Calu3 (cell line): ENCODE measurements at regions not wholly inside any gene's neighbourhood (a gene's known extent, or its start where the extent isn't known, plus 50 kb on each side); places are given as distances from the start of the nearest gene placed in this dataset.
"Not testable (repeated sequence)": the region's sequence is repeated elsewhere in the genome, so short reads cannot be mapped to it uniquely, and the experiment has no call there.

Experiments used
- BruUV-seq: library from RNA; stranded (reverse); fragments of 400-500 nt; replicated peaks from 2 replicates; lab custom pipeline; 2021; lab: Mats Ljungman, UMichigan
- CTCF ChIA-PET: fragments of 300-600 bp; sonication (Branson Sonifier 250); formaldehyde crosslinking; loops from one replicate; lab custom pipeline; 2022; ENCODE audit warnings: antibody characterized with exemption; lab: Charles Lee
- DNase-seq: peaks from one replicate; pipeline ENCODE4 v3.0.0; 2022
- H3K27ac Mint-ChIP-seq: one replicate; pipeline ENCODE4 v1.8.0; 2022; ENCODE audit warnings: mixed read lengths; ENCODE audit not compliant: unreplicated experiment
- H3K27me3 Mint-ChIP-seq: one replicate; pipeline ENCODE4 v1.8.0; 2022; ENCODE audit warnings: mixed read lengths; ENCODE audit not compliant: unreplicated experiment
- H3K36me3 Mint-ChIP-seq: one replicate; pipeline ENCODE4 v1.8.0; 2022; ENCODE audit warnings: mild to moderate bottlenecking, moderate library complexity, mixed read lengths; ENCODE audit not compliant: insufficient read depth, unreplicated experiment
- H3K4me1 Mint-ChIP-seq: one replicate; pipeline ENCODE4 v1.8.0; 2022; ENCODE audit warnings: mild to moderate bottlenecking, low read depth, mixed read lengths; ENCODE audit not compliant: unreplicated experiment
- H3K4me3 Mint-ChIP-seq: one replicate; pipeline ENCODE4 v1.8.0; 2022; ENCODE audit warnings: mild to moderate bottlenecking, low read depth, moderate library complexity, mixed read lengths; ENCODE audit not compliant: unreplicated experiment
- H3K9me3 Mint-ChIP-seq: one replicate; pipeline ENCODE4 v1.8.0; 2022; ENCODE audit warnings: low read depth, mixed read lengths; ENCODE audit not compliant: unreplicated experiment
- intact Hi-C: fragments of 100-400 bp; cut with micrococcal nuclease; formaldehyde crosslinking; loops from one replicate; pipeline ENCODE4 v1.10.0; 2022; ENCODE audit not compliant: unreplicated experiment
- TF ChIP-seq, protein P1 (sequence below): fragments of 200-600 bp; IDR thresholded peaks from one replicate; pipeline ENCODE4 v1.8.0; 2022; ENCODE audit warnings: antibody characterized with exemption; ENCODE audit not compliant: unreplicated experiment

DNA sequence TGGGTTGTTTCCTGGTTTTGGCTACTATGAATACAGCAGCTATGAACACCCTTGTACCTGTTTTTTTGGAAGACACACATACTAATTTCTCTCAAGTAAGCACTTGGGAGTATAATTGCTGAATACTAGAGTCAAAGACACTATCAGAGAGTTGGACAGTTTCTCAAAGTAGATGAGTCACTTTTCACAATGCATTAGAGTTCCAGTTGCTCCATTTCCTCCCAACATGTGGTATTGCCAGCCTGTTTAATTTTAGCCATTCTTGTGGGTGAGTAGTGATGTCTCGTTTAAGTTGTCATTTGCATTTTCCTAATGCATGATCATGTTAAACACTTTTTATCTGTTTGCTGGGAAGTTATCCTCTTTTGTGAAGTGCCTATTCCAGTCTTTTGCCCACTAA, 81.6 kb upstream of the GDNF start:
- no peak for DNase-seq
- no peaks in the 10 kb centered on the region for H3K36me3 Mint-ChIP-seq
- peaks cover 3% of the 10 kb centered on the region for H3K9me3 Mint-ChIP-seq
- TF ChIP-seq, protein P1, sequence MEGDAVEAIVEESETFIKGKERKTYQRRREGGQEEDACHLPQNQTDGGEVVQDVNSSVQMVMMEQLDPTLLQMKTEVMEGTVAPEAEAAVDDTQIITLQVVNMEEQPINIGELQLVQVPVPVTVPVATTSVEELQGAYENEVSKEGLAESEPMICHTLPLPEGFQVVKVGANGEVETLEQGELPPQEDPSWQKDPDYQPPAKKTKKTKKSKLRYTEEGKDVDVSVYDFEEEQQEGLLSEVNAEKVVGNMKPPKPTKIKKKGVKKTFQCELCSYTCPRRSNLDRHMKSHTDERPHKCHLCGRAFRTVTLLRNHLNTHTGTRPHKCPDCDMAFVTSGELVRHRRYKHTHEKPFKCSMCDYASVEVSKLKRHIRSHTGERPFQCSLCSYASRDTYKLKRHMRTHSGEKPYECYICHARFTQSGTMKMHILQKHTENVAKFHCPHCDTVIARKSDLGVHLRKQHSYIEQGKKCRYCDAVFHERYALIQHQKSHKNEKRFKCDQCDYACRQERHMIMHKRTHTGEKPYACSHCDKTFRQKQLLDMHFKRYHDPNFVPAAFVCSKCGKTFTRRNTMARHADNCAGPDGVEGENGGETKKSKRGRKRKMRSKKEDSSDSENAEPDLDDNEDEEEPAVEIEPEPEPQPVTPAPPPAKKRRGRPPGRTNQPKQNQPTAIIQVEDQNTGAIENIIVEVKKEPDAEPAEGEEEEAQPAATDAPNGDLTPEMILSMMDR: no peak
- no peak overlapping the region for H3K4me3 Mint-ChIP-seq
- BruUV-seq: no TSS peak
- intact Hi-C loops: no loop called here
- no peaks in the 10 kb centered on the region for H3K4me1 Mint-ChIP-seq
- CTCF ChIA-PET: no interaction called here
- no peak overlapping the region for H3K27ac Mint-ChIP-seq
- H3K27me3 Mint-ChIP-seq: peaks cover 85% of the 10 kb centered on the region

GRCh38 chr5:37918424-37918823, 78.6 kb upstream of the GDNF start:
- Mint-ChIP-seq H3K4me3 (no peak overlapping the region), H3K9me3 (no peaks in the 10 kb centered on the region), H3K27me3 (peaks cover 74% of the 10 kb centered on the region), H3K4me1 (no peaks in the 10 kb centered on the region), H3K36me3 (no peaks in the 10 kb centered on the region), H3K27ac (no peak overlapping the region)
- no TSS peak for BruUV-seq
- DNase-seq: no peak
- intact Hi-C loops: no loop called here
- CTCF ChIA-PET: interaction anchor here (0.6 kb wide), 1 partner anchor 111 kb away, joined by 3 read pairs; no protein-coding TSS in a partner anchor
- TF ChIP-seq, protein P1: no peak

DNA sequence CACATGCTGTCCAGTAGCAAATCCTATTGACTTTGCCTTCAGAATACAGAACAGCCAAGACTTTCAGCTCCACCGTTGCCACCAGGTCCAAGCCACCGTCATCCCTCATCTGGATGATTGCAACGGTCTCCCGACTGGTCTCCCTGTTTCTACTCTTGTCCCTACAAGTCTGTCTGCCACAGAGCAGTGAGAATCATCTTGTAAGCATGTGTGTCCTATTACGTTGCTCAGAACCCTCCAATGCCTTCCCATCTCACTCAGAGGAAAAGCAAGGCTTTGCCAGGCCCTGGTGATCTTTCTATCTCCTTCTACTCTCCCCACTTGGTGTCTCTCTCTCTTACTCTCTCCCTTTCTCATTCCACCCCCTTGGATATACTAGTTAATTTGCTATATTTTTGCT, 76.7 kb upstream of the GDNF start:
- no TSS peak for BruUV-seq
- Mint-ChIP-seq H3K4me3 (no peak overlapping the region), H3K27ac (no peak overlapping the region), H3K27me3 (peaks cover 74% of the 10 kb centered on the region), H3K4me1 (no peaks in the 10 kb centered on the region), H3K36me3 (no peaks in the 10 kb centered on the region), H3K9me3 (no peaks in the 10 kb centered on the region)
- intact Hi-C loops: no loop called here
- no peak for DNase-seq
- CTCF ChIA-PET: no interaction called here
- TF ChIP-seq, protein P1: no peak

DNA sequence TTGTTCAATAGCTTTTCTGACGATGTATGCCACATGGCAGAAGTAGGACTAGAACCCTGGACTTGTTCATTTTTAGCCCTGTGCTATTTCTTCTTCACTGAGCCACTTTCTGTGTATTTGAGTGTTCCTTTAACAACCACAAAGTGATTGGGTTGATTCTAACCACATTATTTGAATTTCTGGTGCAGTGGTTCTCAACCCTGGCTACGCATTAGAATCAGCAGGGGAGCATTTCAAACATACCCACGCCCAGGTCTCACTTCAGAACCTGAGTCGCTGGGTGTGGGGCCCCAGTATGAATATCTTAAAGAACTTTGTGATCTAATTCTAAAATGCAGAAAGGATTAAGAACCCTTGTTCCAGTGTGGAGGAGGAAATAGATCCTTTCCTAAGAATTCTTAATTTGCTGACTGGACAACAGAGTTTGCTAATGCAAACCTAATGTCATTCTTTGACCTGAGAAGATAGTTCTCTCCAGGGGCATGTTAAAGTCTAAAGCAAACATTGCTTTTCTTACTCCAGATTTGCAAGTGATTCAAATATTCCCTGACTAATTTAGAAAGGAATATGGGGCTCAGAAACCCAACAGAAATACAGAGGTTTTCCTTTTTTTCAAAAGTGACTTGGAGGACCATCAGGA, 75.4 kb upstream of the GDNF start:
- no peaks in the 10 kb centered on the region for H3K9me3 Mint-ChIP-seq
- H3K27ac Mint-ChIP-seq: no peak overlapping the region
- no TSS peak for BruUV-seq
- TF ChIP-seq, protein P1: no peak
- CTCF ChIA-PET: no interaction called here
- no peaks in the 10 kb centered on the region for H3K4me1 Mint-ChIP-seq
- DNase-seq: no peak
- peaks cover 78% of the 10 kb centered on the region for H3K27me3 Mint-ChIP-seq
- H3K36me3 Mint-ChIP-seq: no peaks in the 10 kb centered on the region
- no peak overlapping the region for H3K4me3 Mint-ChIP-seq
- intact Hi-C loops: no loop called here

DNA sequence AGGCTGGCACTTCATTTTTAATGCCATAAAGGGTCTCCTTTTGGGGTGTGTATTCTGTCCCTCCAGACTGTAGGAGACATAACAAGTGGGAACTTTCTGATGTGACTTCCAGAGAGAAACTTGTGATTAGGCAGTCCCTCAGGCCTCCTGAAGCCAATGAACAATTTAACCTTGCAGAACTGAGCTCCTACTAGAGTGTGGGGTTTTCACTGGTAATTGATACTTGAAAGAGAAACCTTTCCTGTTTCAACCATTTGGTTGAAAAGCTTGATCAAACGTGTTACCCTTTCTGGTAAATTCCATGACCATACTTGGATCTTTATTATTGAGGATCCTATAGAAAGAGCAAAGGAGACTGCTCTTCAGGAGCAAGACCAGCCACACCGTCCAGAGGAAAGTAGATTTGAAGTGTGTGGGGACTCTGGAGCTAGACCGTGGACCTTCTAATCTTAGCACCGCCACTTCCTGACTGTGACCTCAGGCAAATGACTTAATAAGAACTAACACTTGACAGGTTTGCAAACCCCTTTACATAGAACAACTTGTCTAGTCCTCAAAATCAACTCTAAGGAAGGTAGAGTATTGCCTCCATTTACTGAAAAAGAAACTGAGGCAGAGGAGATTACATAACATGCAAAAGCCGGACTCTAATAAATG, 69.9 kb upstream of the GDNF start:
- H3K27ac Mint-ChIP-seq, H3K4me3 Mint-ChIP-seq, intact Hi-C loops, H3K36me3 Mint-ChIP-seq, DNase-seq, H3K4me1 Mint-ChIP-seq, BruUV-seq, H3K9me3 Mint-ChIP-seq: not testable (repeated sequence)
- CTCF ChIA-PET: interaction anchor here (0.6 kb wide), 1 partner anchor 284 kb away, joined by 3 read pairs; no protein-coding TSS in a partner anchor
- H3K27me3 Mint-ChIP-seq: peaks cover 91% of the 10 kb centered on the region
